ENCODE measurements at regions not wholly inside any gene's neighbourhood (a gene's known extent, or its start where the extent isn't known, plus 50 kb on each side); places are given as distances from the start of the nearest gene placed in this dataset.

DNA sequence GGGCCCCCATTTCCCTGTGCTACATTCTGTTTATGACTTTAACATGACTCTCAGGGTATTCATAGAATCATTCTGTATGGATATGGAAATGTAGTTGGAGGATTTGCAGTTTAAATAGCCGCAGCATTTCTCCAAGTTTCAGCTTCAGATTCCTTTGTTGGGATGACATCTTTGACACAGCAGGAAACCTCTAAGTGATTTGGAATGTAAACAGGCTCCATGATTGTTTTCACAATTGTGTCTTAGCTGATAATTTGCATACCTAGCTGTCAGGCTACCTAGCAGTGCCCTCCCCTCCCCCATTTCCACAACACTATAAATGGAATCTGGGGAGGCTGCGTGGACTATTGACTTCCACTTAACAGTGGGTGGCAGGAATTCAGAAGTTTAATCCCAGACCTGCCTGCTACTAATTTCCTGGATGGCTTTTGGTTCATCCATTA, 290.2 kb downstream of the HLX start:
- Histone ChIP-seq H3K14ac (ENCODE audit: low read length) (no peak overlapping the region), H2BK5ac (ENCODE audit: low read depth, low read length, poor library complexity) (no peak overlapping the region), H3K9me3 (ENCODE audit: insufficient read depth, low read depth, low read length) (no peaks in the 10 kb centered on the region), H4K12ac (ENCODE audit: low read depth, low read length) (no peak overlapping the region), H3K4me2 (ENCODE audit: low read length) (no peak overlapping the region), H3K79me2 (ENCODE audit: control insufficient read depth, insufficient read depth, low read length, poor library complexity) (no peaks in the 10 kb centered on the region), H2AK5ac (ENCODE audit: low read length) (no peak overlapping the region), H3K4me1 (ENCODE audit: control insufficient read depth in 1 of 2, insufficient read depth in 2 of 2, low read length in 2 of 2) (peaks cover 0 to 5% of the 10 kb centered on the region in 2 experiments), H2AFZ (ENCODE audit: insufficient read depth, low read length, poor library complexity) (no peak overlapping the region), H3K23ac (ENCODE audit: low read length) (no peak overlapping the region), H3K4me3 (ENCODE audit: low read depth, low read length) (no peak overlapping the region), H4K8ac (ENCODE audit: low read depth, low read length) (no peak overlapping the region), H3K4ac (ENCODE audit: low read depth, low read length) (no peak overlapping the region), H3K27ac (ENCODE audit: low read depth, low read length) (no peak overlapping the region), H3K79me1 (ENCODE audit: low read length) (no peaks in the 10 kb centered on the region), H2BK120ac (ENCODE audit: insufficient read depth, low read length, poor library complexity) (no peak overlapping the region), H4K91ac (ENCODE audit: low read depth, low read length) (no peak overlapping the region), H3K9ac (ENCODE audit: low read length) (no peak overlapping the region), H3K27me3 (ENCODE audit: insufficient read depth, low read length) (no peaks in the 10 kb centered on the region), H3K36me3 (ENCODE audit: control insufficient read depth in 1 of 2, insufficient read depth in 2 of 2, low read length in 2 of 2) (no peaks in the 10 kb centered on the region), H3K18ac (ENCODE audit: low read length) (no peak overlapping the region), H2BK12ac (ENCODE audit: low read length) (no peak overlapping the region)
- no peak for DNase-seq
- WGBS (ENCODE audit: extremely low coverage, insufficient coverage, insufficient read length): no CpG with 5 or more reads among the region's 2 CpGs

- H3K4me3 ChIP-seq (ENCODE audit: low read depth, low read length): no peak overlapping the region
- H3K4ac ChIP-seq (ENCODE audit: low read depth, low read length): no peak overlapping the region
- H3K18ac ChIP-seq (ENCODE audit: low read length): no peak overlapping the region
- no peaks in the 10 kb centered on the region for H3K36me3 ChIP-seq (ENCODE audit: control insufficient read depth in 1 of 2, insufficient read depth in 2 of 2, low read length in 2 of 2)
- no peak overlapping the region for H2BK5ac ChIP-seq (ENCODE audit: low read depth, low read length, poor library complexity)
- no peak overlapping the region for H3K14ac ChIP-seq (ENCODE audit: low read length)
- no peak overlapping the region for H4K91ac ChIP-seq (ENCODE audit: low read depth, low read length)
- H2BK12ac ChIP-seq (ENCODE audit: low read length): no peak overlapping the region
- no peak overlapping the region for H4K12ac ChIP-seq (ENCODE audit: low read depth, low read length)
- H2AFZ ChIP-seq (ENCODE audit: insufficient read depth, low read length, poor library complexity): no peak overlapping the region
- no peak overlapping the region for H4K8ac ChIP-seq (ENCODE audit: low read depth, low read length)
- no peak overlapping the region for H3K23ac ChIP-seq (ENCODE audit: low read length)
- H3K4me1 ChIP-seq (ENCODE audit: control insufficient read depth in 1 of 2, insufficient read depth in 2 of 2, low read length in 2 of 2): peaks cover 0 to 5% of the 10 kb centered on the region in 2 experiments
- H2BK120ac ChIP-seq (ENCODE audit: insufficient read depth, low read length, poor library complexity): no peak overlapping the region
- no peak overlapping the region for H3K27ac ChIP-seq (ENCODE audit: low read depth, low read length)
- H2AK5ac ChIP-seq (ENCODE audit: low read length): no peak overlapping the region
- no peaks in the 10 kb centered on the region for H3K27me3 ChIP-seq (ENCODE audit: insufficient read depth, low read length)
- no peak overlapping the region for H3K9ac ChIP-seq (ENCODE audit: low read length)
- no peaks in the 10 kb centered on the region for H3K9me3 ChIP-seq (ENCODE audit: insufficient read depth, low read depth, low read length)
- no peaks in the 10 kb centered on the region for H3K79me2 ChIP-seq (ENCODE audit: control insufficient read depth, insufficient read depth, low read length, poor library complexity)
- no peak overlapping the region for H3K4me2 ChIP-seq (ENCODE audit: low read length)
- no peak for DNase-seq
- H3K79me1 ChIP-seq (ENCODE audit: low read length): no peaks in the 10 kb centered on the region
Measured at GRCh38 chr1:221170171-221170570, 290.9 kb downstream of the HLX start.

GRCh38 chr1:221171768-221172167, 292.5 kb downstream of the HLX start:
- no peak overlapping the region for H2BK120ac ChIP-seq (ENCODE audit: insufficient read depth, low read length, poor library complexity)
- H3K9ac ChIP-seq (ENCODE audit: low read length): no peak overlapping the region
- DNase-seq: no peak
- H3K18ac ChIP-seq (ENCODE audit: low read length): no peak overlapping the region
- no peak overlapping the region for H3K4me2 ChIP-seq (ENCODE audit: low read length)
- no peaks in the 10 kb centered on the region for H3K9me3 ChIP-seq (ENCODE audit: insufficient read depth, low read depth, low read length)
- H3K23ac ChIP-seq (ENCODE audit: low read length): no peak overlapping the region
- H2AK5ac ChIP-seq (ENCODE audit: low read length): no peak overlapping the region
- no CpG with 5 or more reads among the region's 2 CpGs for WGBS (ENCODE audit: extremely low coverage, insufficient coverage, insufficient read length)
- no peak overlapping the region for H2BK12ac ChIP-seq (ENCODE audit: low read length)
- H3K4me3 ChIP-seq (ENCODE audit: low read depth, low read length): no peak overlapping the region
- H3K4me1 ChIP-seq (ENCODE audit: control insufficient read depth in 1 of 2, insufficient read depth in 2 of 2, low read length in 2 of 2): peaks cover 0 to 5% of the 10 kb centered on the region in 2 experiments
- no peak overlapping the region for H2BK5ac ChIP-seq (ENCODE audit: low read depth, low read length, poor library complexity)
- no peak overlapping the region for H2AFZ ChIP-seq (ENCODE audit: insufficient read depth, low read length, poor library complexity)
- no peak overlapping the region for H3K4ac ChIP-seq (ENCODE audit: low read depth, low read length)
- H3K79me1 ChIP-seq (ENCODE audit: low read length): no peaks in the 10 kb centered on the region
- no peak overlapping the region for H4K8ac ChIP-seq (ENCODE audit: low read depth, low read length)
- no peak overlapping the region for H3K14ac ChIP-seq (ENCODE audit: low read length)
- no peak overlapping the region for H4K91ac ChIP-seq (ENCODE audit: low read depth, low read length)
- no peaks in the 10 kb centered on the region for H3K36me3 ChIP-seq (ENCODE audit: control insufficient read depth in 1 of 2, insufficient read depth in 2 of 2, low read length in 2 of 2)
- H4K12ac ChIP-seq (ENCODE audit: low read depth, low read length): no peak overlapping the region
- no peaks in the 10 kb centered on the region for H3K79me2 ChIP-seq (ENCODE audit: control insufficient read depth, insufficient read depth, low read length, poor library complexity)
- H3K27ac ChIP-seq (ENCODE audit: low read depth, low read length): no peak overlapping the region
- no peaks in the 10 kb centered on the region for H3K27me3 ChIP-seq (ENCODE audit: insufficient read depth, low read length)

DNA sequence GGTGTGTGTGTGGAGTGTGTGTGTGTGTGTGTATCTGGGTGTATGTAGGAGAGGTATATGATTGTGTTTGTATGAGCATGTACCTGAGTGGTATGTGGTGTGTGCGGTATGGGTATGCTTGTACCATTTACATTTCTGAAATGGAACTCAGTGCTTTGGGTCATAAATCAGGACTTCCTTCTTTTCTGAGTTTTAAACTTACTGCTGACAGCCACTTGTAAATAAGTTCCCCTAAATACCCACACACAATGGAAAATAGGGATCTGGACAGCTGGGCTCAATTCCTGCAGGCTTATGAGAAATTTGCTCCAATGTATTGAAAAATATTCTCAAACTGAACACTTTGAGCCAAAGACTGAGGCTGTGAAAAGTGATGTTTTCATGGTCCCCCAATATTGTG, 293.6 kb downstream of the HLX start:
- no CpG with 5 or more reads among the region's 1 CpG for WGBS (ENCODE audit: extremely low coverage, insufficient coverage, insufficient read length)
- H4K8ac ChIP-seq (ENCODE audit: low read depth, low read length): no peak overlapping the region

More for the DNA sequence above, 293.6 kb downstream of the HLX start:
- Histone ChIP-seq H3K79me2 (ENCODE audit: control insufficient read depth, insufficient read depth, low read length, poor library complexity) (no peaks in the 10 kb centered on the region), H2BK5ac (ENCODE audit: low read depth, low read length, poor library complexity) (no peak overlapping the region), H4K91ac (ENCODE audit: low read depth, low read length) (no peak overlapping the region), H2AFZ (ENCODE audit: insufficient read depth, low read length, poor library complexity) (no peak overlapping the region), H3K4ac (ENCODE audit: low read depth, low read length) (no peak overlapping the region), H2BK120ac (ENCODE audit: insufficient read depth, low read length, poor library complexity) (no peak overlapping the region), H2BK12ac (ENCODE audit: low read length) (no peak overlapping the region), H2AK5ac (ENCODE audit: low read length) (no peak overlapping the region), H3K9me3 (ENCODE audit: insufficient read depth, low read depth, low read length) (no peaks in the 10 kb centered on the region), H3K27me3 (ENCODE audit: insufficient read depth, low read length) (no peaks in the 10 kb centered on the region), H3K9ac (ENCODE audit: low read length) (no peak overlapping the region), H3K4me1 (ENCODE audit: control insufficient read depth in 1 of 2, insufficient read depth in 2 of 2, low read length in 2 of 2) (peaks cover 0 to 5% of the 10 kb centered on the region in 2 experiments), H3K14ac (ENCODE audit: low read length) (no peak overlapping the region), H3K18ac (ENCODE audit: low read length) (no peak overlapping the region), H3K36me3 (ENCODE audit: control insufficient read depth in 1 of 2, insufficient read depth in 2 of 2, low read length in 2 of 2) (no peaks in the 10 kb centered on the region), H4K12ac (ENCODE audit: low read depth, low read length) (no peak overlapping the region), H3K27ac (ENCODE audit: low read depth, low read length) (no peak overlapping the region), H3K4me3 (ENCODE audit: low read depth, low read length) (no peak overlapping the region), H3K4me2 (ENCODE audit: low read length) (no peak overlapping the region), H3K23ac (ENCODE audit: low read length) (no peak overlapping the region), H3K79me1 (ENCODE audit: low read length) (no peaks in the 10 kb centered on the region)
- no peak for DNase-seq

Data from trophoblast cell (in vitro differentiated cells and primary cell).